Activated effector memory CD4-positive, alpha-beta T cell treated with anti-CD3 and anti-CD28 coated beads, Interleukin-2, amount 50 U/mL, for 16 hours (primary cell): ENCODE measurements at regions not wholly inside any gene's neighbourhood (a gene's known extent, or its start where the extent isn't known, plus 50 kb on each side); places are given as distances from the start of the nearest gene placed in this dataset.

Experiments used
- DNase-seq: peaks from one replicate; pipeline ENCODE4 v3.0.0-alpha.2; 2020

DNA sequence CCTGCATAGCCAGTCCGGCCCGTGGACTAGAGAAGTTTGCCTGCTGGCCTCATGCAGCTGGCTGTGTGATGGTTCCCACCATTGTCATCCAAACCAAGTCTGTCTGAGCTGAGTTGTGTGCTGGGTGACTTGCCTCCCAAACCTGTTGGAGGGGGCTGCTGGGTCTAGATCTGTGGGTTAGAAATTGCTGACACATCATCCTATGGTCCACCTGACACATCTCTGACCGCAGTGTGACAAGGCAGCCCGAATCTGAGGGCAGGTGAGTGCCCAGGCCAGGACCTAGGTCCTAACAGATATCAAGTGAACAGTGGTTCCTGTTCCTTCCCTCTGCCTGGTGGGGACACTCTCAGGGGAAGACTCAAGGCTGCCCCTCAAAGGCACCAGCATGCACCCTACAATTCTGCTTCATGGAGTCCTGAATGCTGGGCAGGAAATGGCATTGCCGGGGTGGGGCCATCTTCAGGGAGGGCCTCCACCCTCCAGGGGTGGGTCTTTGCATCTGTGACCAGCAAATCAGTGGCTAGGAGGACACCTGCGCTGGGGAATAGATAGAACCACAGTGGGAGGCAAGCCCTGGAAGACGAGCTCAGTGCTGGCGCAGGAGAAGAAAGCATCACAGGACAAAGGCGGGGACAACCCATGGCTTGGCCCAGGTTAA lies 117.9 kb upstream of the ID2 start:
- DNase-seq, result no peak

DNA sequence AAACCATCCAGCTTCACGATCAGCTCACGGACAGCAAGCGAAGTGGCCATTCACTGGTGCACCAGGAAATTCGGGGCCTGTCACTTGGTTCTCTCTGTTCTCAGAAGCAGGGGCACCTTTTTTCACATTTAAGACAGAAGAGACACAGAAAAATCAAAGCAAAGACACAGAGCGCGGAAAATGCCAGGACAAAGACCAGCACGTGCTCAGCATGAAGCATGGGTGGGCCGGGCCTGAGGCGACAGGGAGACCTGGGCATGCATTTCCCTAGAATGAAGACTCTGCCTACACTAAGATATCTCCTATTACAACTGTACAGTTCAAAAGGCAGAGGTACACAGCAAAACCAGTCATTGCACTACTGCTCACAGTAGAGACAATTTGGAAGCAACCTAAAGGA lies 117.4 kb upstream of the ID2 start:
- DNase-seq, result no peak

DNA sequence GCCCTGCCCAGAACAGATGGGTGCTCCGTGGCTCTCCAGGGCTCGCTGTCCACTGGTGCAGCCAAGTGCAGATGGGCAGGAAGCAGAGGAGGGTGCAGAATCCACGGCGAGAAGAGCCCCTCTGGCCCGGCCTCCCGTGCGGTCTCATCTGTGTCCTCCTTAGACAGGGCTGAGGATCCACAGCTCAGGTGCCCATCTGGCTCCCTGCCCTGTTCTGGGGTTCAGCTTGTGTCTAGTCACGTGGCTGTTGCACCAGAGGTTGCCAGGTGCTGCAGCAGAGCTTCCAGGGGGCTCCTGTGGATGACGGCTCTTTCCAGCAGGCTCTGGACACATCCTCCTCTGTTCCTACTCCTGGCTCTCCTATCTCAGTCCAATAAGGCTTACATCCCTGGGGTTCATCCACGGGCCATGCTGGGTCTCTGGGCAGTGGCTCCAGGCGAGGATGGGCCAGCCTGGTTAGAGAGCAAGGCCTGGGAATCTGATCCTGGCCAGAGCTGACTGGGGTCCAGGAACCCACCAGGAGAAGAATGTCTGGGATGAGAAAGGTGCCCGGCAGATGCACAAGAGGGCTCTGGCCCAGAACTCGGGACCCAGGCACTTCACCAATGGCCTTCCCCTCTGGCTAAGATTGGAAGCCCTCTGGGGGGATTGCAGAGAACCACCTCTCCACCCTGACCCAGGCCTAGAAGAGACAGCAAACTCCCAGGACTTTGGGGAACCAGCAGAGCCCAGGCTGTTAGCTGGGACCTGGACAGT lies 116.3 kb upstream of the ID2 start:
- DNase-seq, result no peak

DNA sequence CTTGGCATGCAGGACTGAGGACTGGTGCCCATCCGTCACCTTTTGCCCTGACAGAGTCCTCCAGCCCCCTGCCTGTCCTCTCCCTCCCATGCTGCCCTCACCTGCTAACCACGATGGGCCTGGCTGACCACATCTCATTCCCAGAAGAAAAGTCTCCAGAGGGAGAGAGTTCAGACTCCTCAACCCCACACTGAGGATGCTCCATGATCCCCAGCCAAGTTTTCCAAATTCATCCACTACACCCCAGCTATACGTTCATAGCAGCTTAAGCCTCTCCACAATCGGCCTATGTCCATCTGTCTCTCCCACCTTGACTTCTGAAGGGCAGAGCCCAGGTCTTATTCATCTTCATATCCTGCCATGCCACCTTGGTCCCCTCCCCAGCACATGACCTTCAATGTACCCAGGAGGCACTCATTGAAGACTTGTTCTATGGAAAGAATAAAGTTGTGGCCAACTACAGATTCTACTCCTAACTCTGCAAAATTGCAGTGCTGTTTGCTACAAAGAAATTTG lies 115.6 kb upstream of the ID2 start:
- no peak for DNase-seq

DNA sequence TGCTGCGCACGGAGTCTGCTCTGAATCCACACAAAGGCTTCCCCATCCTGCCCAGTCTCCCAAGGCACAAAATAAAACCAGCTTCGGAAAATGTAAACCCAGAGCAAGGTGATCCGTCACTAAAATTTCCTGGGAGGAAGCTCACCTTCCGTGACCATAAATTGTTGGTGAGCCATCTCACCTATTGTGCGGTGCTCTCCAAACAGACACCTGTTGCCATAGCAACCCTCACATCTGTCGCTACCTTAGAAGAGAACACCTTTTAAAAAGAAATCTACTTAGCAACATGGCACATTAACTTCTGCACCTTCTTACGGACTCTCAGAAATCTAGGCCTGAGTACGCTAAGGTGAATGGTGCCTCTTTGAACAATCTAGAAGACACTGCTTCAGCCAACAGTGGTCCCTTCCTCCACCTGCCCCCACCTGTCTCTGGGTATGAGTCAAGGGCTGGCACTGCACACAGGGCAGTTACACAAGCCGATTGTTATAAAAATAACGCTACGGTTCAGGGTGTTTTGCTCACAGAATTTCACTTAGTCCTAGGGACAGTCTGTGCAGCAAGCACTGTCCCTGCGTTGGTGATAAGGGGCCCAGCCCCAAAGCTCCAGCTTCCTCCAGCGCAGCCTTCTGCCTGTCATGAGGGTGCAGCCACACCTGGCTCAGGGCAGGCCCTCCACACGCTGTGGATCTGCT lies 114.9 kb upstream of the ID2 start:
- no peak for DNase-seq

DNA sequence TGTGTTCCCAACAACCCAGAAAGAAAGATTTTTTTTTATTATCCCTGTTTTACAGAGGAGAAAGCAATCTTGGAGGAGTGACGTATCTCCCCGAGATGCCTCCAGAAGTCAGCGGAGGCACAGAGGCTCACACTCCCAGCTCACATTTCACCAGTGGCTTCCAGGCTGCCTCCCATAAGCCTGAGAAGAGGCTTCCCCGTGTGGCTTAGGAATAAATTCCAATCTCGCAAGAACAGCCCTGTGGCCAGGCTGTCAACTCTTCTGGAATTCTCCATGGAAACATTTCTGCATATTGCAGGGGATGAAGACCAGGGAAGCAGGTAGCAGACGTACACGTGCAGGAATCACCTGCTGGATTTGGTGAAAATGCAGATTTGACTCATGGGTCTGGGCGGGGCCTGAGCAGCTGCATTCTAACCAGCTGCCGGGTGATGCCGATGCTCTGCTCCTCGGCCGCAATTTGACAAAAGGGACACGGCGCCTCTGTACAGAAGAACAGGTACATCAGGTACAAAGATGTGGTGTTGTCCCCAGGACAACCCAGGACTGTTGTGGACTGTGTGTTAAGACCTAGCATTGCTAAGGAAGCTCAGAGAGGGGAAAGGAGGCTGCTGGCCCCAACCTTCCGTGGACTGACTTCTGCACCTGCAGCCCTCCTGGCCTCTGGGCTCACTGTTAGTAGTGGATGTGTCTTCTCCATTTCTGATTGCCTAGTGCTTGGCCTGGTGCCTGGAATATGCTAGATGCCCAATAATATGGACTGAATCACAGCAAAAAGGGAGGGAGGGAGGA lies 114.2 kb upstream of the ID2 start:
- DNase-seq, result no peak

DNA sequence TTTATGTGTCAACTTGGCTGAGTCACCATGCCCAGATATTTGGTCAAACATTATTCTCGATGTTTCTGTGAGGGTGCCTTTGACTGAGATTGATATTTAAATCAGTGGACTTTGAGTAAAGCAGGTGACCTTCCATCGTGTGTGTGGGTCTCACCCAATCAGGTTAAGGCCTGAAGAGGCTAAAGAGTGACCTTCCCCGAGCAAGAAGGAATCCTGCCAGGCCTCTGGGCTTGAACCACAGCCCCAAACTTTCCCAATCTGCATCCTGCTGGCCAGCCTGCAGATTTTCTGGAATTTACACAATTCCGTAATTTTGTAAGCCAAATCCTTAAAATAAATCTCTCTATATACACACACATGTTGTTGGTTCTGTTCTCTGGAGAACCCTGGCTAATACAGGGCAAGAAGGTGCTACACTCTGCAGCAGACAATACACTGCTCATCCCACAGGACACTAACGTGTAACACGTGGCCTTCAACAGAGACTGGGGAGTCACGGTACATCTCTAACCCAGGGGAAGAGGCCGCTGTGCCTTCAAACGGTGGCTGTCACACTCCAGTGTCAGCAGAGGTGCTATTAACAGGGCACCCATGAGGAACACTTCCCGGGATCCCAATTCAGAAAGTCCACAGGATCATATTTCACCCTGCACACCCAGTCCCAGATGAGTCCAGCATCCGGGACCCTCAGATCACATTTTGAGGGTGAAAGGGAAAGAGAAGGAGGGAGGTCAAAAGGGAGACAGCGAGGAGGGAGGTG lies 113.1 kb upstream of the ID2 start:
- DNase-seq, result no peak

DNA sequence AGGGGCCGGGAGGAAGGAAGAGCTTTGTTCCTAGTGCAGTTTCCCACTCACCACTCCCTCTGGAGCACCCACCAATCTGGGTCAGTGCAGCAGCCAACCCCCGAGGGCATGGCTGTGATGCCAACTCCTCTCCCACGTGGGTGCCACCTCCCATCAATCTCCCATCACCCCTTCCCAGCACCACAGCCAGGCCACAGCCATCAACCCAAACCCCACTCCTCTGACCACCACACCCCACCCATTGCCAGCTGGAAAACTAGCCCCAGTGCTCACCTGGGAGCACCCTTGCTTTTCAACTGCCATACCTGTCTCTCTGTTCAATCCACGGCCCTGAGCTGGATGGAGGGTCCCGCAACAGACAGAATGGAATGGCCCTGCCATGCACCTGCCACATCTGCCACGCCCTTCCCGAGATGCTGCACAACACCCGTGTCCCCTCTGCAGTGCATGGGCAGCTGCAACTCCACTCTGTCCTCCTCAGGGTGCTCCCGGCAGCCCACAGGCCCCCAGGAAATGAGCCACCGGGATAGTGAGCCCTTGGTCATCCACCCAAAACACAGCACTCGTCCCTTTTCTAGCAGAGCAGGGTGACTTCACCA lies 112.4 kb upstream of the ID2 start:
- DNase-seq, result no peak

DNA sequence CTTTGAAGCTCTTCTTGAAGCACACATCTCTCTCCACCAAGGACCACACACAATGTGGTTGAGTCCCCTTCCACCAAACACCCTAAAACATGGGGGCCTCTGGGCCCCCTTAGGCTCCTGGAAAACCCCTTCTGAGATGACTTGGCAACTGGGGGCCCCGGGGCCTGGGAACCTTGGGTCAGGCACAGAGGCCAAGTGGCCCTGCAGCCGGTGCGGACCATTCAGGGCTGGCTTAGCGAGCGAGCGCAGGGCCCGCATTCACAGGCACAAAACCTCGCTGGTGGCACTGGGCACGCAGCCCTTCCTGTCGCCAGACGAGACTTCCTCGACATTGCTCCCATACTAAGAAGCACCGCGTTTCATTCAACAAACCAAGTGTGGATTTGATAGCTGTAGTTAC lies 111.2 kb upstream of the ID2 start:
- no peak for DNase-seq

DNA sequence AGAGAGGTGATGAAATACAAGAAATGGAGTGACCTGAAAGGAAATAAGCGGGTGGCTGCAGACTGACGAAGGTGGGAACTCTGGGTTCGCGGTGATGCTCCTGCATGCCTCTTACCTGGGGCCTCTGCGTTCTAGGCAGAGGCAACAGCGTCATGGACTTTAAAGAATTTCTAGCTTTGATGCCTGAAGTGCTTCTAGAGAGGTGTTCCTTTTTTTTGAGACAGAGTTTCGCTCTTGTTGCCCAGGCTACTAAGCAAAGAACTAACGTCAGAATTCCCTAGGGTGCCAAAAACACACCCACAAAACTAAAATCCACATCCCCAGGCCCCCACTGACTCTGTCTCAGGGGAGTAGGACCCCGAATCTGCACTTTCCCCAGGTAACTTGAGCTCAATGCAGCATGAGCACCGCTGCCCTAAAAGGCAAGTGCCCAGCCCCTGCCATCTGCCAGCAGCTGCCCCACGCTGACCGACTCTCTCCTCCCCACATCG lies 110.5 kb upstream of the ID2 start:
- no peak for DNase-seq

DNA sequence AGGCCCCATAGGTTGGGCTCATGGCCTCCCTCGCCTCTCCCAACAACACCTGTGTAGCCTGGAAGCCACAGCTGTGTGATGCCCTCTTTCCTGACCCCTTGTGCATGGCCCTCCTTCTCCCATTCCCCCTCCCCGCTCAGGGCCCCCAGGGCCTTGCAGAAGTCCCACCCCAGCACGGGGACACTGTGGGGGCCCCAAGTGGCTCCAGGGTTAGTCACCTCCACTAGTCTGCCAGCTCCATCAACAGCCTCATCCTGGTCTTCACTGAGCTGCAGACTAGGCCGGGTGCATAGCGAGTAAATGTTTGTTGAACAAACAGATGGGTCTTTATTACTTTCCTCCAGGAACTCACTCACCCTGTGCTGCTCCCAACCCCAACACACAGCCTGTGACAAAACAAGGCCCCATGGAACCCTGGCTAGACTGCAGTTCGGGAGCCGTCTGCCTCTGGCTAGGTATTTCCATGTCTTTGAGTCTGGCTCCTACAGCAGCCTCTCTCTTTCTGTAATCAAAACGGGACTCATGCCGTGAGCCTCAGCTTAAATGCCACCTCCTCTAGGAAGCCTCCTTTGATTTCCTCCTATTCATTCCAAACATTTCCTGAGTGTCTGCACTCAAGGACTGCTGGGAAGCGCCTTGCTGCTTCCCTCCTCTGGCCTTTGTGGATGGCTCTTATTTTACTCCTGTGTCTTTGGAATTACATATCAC lies 109.9 kb upstream of the ID2 start:
- DNase-seq, result no peak

DNA sequence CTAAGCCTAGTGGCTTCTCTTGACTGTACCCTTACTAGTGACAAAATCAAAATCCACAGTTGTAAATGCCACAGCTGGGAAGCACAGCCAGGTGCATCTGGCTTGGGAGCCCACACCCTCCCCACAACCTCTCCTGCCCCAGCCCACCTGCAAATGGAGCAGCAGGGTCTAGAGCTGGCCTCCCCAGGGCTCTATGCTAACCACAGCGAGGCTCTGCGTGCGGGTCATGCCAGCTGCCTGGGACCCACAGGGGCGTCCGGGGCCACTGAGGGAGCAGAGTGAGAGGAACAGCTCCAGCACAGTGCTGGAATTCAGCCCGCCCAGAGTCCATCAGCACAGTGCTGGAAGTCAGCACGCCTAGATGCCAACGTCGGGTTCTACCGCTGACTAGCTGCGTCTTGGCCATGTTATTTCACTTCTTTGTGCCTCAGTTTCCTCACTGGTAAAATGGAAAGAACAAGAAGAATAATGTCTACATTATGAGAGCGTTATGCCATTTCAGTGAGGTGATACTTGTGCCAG lies 109.1 kb upstream of the ID2 start:
- no peak for DNase-seq

DNA sequence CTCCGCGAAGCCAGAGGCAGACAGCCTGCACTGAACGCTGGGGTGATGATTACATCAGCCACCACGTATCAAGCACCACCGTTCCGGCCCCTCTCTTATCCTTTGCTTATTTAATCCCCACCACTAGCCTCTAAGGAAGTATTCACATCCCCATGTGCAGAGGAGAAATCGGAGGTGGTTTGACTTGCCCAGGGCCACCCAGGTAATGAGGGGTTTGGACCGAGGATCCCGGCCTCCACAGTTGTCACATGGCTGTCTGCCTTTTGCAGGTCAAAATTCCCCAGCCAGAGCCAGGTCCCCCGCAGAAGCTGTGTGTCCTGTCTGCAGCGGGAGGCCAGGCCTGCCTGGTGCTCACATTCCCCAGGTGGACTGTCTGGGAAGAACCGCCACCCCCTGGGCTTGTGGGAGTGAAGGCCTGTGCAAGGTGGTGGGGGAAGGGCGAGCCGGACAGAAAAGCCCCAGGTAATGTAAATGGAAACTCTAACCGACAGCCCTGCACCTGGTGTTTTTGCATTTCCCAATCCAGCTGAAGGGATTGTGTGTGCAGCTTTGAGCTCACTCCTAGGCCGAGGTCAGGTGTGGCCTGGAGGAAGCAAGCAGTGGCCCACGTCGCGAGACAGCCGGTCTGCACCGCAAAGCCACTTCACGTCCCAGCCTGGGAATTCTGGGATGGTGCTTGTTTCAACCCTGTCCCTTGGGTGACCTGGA lies 108.5 kb upstream of the ID2 start:
- DNase-seq, result no peak

DNA sequence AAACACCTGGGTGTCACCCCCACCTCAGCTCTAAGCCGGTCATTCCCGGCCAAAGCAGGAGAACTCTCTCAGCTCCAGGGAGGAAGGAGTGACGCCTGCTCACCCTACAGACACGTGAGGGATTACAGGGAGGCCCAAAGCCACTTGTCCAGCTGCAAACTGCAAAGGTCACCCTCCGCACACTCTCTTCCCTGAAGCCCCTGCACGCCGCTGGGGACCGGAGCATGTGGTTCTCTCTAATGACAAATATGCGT lies 108.0 kb upstream of the ID2 start:
- DNase-seq, result no peak

DNA sequence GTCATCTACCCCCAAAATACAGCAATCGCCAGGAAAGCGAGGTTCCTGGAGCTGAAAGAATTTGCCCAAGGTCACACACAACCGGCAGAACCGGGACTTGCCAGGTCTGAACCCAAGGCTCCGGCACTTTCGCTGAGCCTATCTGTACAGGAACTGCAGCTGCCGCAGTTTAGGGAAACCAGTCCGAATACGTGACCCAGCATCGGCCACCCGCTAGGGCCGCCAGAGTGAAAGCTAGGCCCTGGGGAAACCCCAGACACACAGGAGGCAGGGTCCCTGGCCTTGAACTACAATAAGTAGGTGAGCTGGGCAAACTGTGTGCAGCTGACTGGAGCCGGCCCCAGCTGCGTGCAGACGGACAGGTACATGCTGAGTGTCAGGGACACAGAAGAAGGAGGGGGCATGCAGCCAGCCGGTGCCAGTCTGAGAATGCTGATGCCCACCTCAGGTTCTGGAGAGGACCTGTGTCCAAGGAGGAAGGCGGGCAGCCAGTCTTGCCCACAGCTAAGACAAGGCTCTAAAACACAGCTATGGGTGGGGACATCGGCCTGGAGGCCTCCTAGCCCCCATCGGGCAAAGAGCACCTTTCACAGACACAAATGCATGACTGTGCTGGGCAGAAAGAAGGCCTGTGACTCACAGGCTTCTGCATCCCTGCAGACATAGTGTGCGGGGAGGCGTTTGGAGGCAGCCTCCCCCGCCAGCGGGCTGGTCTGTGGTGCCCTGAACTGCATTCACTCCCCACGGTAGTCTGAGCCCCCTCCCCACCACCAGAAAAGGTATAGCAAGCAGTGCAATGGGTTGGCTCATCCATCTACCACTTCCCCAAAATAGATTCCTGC lies 107.4 kb upstream of the ID2 start:
- DNase-seq, result no peak

DNA sequence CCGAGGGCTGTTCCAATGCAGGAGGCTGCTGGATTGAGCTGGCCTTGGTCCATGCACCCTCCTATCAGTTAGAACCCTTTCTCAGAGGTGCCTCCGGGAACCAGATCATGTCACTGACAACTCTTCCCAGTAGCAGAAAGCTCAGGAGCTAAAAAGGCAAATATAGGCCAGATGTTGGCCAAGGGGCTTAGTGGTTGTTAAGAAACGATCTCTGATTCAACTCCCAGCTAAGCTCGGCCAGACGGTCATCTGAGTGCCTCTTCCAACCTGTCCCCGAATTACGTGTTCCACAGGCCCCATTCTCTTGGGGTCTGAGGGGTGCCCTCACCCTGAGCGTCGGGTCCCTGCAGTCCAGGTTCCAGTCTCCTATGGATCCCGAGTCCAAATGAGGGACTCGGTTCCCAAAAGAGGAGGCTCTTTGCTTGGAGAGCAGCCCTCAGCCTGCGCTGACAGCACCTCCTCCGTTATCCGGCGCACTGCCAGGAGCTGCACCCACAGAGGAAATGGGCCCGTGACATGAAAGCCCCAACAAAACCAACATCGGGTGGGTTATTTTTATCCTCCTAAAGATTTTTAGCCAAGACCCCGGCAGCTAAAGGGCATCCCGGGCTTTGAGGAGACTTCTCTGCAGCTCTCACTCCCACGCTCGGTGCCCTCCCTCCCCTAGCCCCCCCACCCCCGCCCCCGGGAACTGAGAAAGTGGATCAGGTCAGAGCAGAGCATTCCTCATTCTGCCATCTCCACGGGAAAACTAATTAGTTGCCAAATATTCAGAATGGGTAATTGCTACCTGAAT lies 106.6 kb upstream of the ID2 start:
- DNase-seq, result peak; percentile 80

DNA sequence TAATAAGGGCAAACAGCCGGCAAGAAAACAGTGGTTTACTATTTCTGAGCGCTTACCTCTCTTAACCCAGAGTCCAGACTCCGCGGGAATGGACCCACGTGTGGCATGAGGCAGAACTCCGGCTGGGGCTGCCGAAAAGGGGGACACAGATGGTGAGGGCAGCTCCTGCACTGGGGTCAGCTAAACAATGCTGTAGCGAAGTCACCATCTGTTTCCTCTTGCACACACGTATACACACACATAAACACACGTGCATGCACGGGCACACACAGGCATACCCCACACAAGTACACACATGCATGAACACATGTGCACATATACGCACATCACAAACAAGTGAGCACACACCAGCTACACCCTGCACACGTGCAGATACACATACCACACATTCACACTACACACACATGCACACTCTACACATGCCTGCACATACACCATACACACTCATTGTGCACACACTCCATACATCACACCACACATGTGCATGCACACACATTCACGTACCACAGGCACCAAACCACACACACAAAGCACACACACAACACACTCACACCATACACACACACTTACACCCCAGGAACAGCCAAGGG lies 105.9 kb upstream of the ID2 start:
- no peak for DNase-seq

DNA sequence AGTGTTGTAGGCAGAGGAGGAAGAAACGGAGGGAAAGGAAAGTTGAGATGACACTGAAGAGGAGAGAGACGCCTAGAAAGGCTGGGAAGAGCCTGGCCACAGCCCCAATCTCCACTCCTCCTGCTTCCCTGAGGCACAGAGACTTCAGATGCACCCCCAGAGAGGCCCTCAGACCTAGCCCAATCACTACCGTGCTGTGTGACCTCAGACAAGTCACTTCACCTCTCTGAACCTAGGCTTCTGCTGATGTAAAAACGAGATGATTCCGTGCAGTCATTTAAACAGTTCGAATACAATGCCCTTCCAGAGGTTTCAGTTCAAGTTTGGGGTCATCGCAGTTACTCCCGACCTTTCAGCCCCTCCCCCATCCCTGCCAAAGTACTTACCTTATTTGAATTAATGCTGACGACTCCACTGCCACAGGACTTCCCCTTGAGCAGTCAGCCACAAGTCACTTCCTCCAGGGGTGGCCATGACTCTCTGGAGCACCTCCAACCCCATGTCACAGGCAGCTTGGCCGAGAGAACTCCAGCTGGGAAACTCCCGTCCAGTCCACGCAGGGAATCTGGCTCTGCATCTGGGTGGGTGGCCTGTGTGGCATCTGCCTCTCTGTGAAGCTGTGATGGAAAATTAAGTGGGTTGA lies 105.2 kb upstream of the ID2 start:
- DNase-seq, result peak; percentile 75
